ENCODE measurements at regions not wholly inside any gene's neighbourhood (a gene's known extent, or its start where the extent isn't known, plus 50 kb on each side); places are given as distances from the start of the nearest gene placed in this dataset.

GRCh38 chr13:63408331-63409189 is 1992.9 kb upstream of the PCDH20 start:
- DNase-seq (ENCODE audit: insufficient read length, low spot score, missing footprints): no peak
- Histone ChIP-seq H3K27ac (ENCODE audit: low read depth, low read length) (peak overlapping the region; percentile 16), H3K4me3 (ENCODE audit: insufficient read depth, low read length) (no peak overlapping the region), H3K4me1 (ENCODE audit: insufficient read depth, low read length) (peaks cover 14% of the 10 kb centered on the region), H2AFZ (ENCODE audit: low read length) (peak overlapping the region; percentile 70), H3K4me2 (ENCODE audit: insufficient read depth, low read length) (no peak overlapping the region), H4K20me1 (ENCODE audit: insufficient read depth, low read length) (no peaks in the 10 kb centered on the region), H3K36me3 (ENCODE audit: insufficient read depth, low read length) (no peaks in the 10 kb centered on the region), H3K79me2 (ENCODE audit: insufficient read depth, low read length) (no peaks in the 10 kb centered on the region), H3K9me3 (ENCODE audit: low read depth, low read length) (no peaks in the 10 kb centered on the region), H3K27me3 (ENCODE audit: insufficient read depth, low read length) (no peaks in the 10 kb centered on the region)
- no peak for TF ChIP-seq CTCF (IDR thresholded peaks at IDR 0.05; ENCODE audit: extremely low read depth, low read depth, low read length)

- no peak overlapping the region for H3K4me2 ChIP-seq (ENCODE audit: insufficient read depth, low read length)
- no peak overlapping the region for H3K27ac ChIP-seq (ENCODE audit: low read depth, low read length)
- peaks cover 7% of the 10 kb centered on the region for H3K4me1 ChIP-seq (ENCODE audit: insufficient read depth, low read length)
- H2AFZ ChIP-seq (ENCODE audit: low read length): peak overlapping the region; percentile 80
- H4K20me1 ChIP-seq (ENCODE audit: insufficient read depth, low read length): no peaks in the 10 kb centered on the region
- H3K79me2 ChIP-seq (ENCODE audit: insufficient read depth, low read length): no peaks in the 10 kb centered on the region
- H3K36me3 ChIP-seq (ENCODE audit: insufficient read depth, low read length): no peaks in the 10 kb centered on the region
- H3K27me3 ChIP-seq (ENCODE audit: insufficient read depth, low read length): no peaks in the 10 kb centered on the region
- no peaks in the 10 kb centered on the region for H3K9me3 ChIP-seq (ENCODE audit: low read depth, low read length)
- peak; percentile 18 for TF ChIP-seq CTCF (IDR thresholded peaks at IDR 0.05; ENCODE audit: extremely low read depth, low read depth, low read length)
- H3K4me3 ChIP-seq (ENCODE audit: insufficient read depth, low read length): no peak overlapping the region
- no peak for DNase-seq (ENCODE audit: insufficient read length, low spot score, missing footprints)
Measured at GRCh38 chr13:63403733-63404132, 1988.1 kb upstream of the PCDH20 start.

GRCh38 chr13:63396746-63397145 is 1981.1 kb upstream of the PCDH20 start:
- Histone ChIP-seq H3K27ac (ENCODE audit: low read depth, low read length) (no peak overlapping the region), H2AFZ (ENCODE audit: low read length) (no peak overlapping the region), H3K4me1 (ENCODE audit: insufficient read depth, low read length) (no peaks in the 10 kb centered on the region), H3K79me2 (ENCODE audit: insufficient read depth, low read length) (no peaks in the 10 kb centered on the region), H3K4me3 (ENCODE audit: insufficient read depth, low read length) (no peak overlapping the region), H3K9me3 (ENCODE audit: low read depth, low read length) (no peaks in the 10 kb centered on the region), H3K27me3 (ENCODE audit: insufficient read depth, low read length) (no peaks in the 10 kb centered on the region), H3K4me2 (ENCODE audit: insufficient read depth, low read length) (no peak overlapping the region), H4K20me1 (ENCODE audit: insufficient read depth, low read length) (no peaks in the 10 kb centered on the region), H3K36me3 (ENCODE audit: insufficient read depth, low read length) (no peaks in the 10 kb centered on the region)
- DNase-seq (ENCODE audit: insufficient read length, low spot score, missing footprints): peak; percentile 19
- TF ChIP-seq CTCF (IDR thresholded peaks at IDR 0.05; ENCODE audit: extremely low read depth, low read depth, low read length): no peak

GRCh38 chr13:63393112-63393511 is 1977.5 kb upstream of the PCDH20 start:
- H3K9me3 ChIP-seq (ENCODE audit: low read depth, low read length): no peaks in the 10 kb centered on the region
- H3K27ac ChIP-seq (ENCODE audit: low read depth, low read length): no peak overlapping the region
- H3K4me3 ChIP-seq (ENCODE audit: insufficient read depth, low read length): no peak overlapping the region
- no peaks in the 10 kb centered on the region for H3K4me1 ChIP-seq (ENCODE audit: insufficient read depth, low read length)
- H3K4me2 ChIP-seq (ENCODE audit: insufficient read depth, low read length): no peak overlapping the region
- H3K79me2 ChIP-seq (ENCODE audit: insufficient read depth, low read length): no peaks in the 10 kb centered on the region
- TF ChIP-seq CTCF (IDR thresholded peaks at IDR 0.05; ENCODE audit: extremely low read depth, low read depth, low read length): peak; percentile 8
- H3K27me3 ChIP-seq (ENCODE audit: insufficient read depth, low read length): no peaks in the 10 kb centered on the region
- peak overlapping the region; percentile 51 for H2AFZ ChIP-seq (ENCODE audit: low read length)
- no peaks in the 10 kb centered on the region for H4K20me1 ChIP-seq (ENCODE audit: insufficient read depth, low read length)
- no peak for DNase-seq (ENCODE audit: insufficient read length, low spot score, missing footprints)
- no peaks in the 10 kb centered on the region for H3K36me3 ChIP-seq (ENCODE audit: insufficient read depth, low read length)

Data from osteoblast (primary cell).